Glomerular visceral epithelial cell (primary cell): ENCODE measurements at regions not wholly inside any gene's neighbourhood (a gene's known extent, or its start where the extent isn't known, plus 50 kb on each side); places are given as distances from the start of the nearest gene placed in this dataset.
"Not testable (repeated sequence)": the region's sequence is repeated elsewhere in the genome, so short reads cannot be mapped to it uniquely, and the experiment has no call there.

Experiments used
- DNase-seq: peaks from one replicate; pipeline ENCODE4 v3.0.0-alpha.2; 2016; ENCODE audit errors: extremely low spot score

- no peak for DNase-seq
Observed at GRCh38 chr6:4503700-4504099, 272.5 kb upstream of the CDYL start.

DNA sequence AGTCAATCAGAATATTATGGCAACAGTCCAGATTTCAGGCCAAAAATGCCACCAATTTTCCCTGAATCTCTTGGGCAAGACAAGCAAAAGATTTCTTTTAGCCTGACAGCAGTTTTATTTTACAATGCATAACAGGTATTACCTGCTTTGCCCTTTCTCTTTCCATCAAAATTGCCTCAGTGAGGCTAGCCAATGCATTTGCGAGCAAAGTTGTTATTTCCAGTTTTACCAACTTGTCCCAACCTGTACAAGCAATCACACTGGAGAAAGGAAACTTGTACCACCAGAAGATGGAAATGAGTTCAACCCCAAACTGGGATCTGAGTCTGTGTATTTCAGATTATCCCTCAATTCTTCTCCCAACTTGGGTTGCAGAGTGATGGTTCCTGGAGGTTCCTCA lies 279.9 kb upstream of the CDYL start:
- no peak for DNase-seq

DNA sequence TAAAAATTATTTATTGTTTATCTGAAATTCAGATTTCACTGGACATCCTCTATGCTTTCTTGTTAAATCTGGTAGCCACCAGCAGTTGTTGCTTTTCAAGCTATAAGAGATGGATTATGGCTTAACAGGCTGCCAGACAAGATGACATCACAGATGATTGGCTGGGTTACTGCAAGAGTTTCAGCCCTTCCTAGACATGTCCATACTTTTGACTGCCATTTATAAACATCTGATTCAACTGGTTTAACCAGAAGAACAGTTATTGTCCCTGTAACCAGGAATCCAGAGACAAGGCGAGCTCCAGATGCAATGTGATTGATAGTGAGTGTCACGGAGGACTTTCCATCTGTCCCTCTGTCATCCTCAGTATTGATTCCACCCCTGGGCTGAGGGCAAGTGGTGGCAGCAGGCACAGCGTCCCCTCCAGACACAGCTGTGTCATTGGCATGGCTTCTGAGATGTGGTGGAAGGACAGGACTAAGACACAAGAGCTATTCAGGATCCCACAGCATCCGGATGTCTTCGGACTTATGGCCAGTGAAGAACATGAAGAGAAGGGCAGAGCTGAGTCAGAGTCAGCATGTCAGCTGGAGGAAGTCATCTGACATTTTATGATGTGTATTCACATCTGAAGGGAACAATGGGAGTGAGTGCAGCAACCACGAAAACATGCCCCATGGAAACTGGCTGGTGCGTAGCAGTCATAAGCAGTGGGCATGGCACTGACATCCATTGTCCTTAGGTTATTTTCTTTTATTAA lies 284.5 kb upstream of the CDYL start:
- no peak for DNase-seq

DNA sequence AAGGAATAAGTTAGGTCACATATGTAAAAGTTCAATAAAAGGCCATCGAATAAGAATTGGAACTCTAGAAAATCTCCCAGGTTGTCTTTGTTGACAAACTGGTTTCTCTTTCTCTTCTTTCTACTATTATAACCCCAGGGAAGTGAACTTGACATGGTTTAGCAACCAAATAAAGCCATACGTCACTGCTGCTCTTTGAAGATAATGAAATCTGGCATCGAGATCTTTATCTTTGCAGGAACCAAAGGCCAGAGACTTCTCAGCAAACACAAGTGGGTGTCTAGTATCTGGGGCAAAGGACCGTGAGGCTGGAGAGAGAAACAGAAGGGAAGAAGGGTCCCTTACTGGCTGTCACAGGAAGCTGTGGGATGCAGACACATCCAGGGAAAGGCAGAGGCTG lies 286.7 kb upstream of the CDYL start:
- no peak for DNase-seq

- DNase-seq = no peak
Observed at GRCh38 chr6:4488389-4488788, 287.8 kb upstream of the CDYL start.

DNA sequence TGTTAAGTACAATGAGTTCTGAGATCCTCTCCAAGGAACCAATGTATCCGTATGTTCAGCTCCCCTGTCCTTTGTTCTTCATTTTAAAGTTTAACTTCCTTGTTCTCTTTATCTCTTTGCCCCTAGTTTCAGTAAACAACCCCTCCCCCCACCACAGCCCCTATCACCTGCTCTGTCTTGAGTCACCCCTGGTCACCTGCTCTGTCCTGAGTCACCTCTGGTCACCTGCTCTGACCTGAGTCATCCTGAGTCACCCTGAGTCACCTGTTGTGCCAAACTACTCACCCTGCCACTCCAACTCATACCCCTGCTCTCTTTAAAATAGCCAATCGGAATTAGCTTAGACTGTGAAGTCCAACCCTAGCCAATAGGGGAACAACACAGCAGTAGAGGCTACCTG lies 288.7 kb upstream of the CDYL start:
- no peak for DNase-seq

- no peak for DNase-seq
Observed at GRCh38 chr6:4486568-4487315, 289.5 kb upstream of the CDYL start.

DNA sequence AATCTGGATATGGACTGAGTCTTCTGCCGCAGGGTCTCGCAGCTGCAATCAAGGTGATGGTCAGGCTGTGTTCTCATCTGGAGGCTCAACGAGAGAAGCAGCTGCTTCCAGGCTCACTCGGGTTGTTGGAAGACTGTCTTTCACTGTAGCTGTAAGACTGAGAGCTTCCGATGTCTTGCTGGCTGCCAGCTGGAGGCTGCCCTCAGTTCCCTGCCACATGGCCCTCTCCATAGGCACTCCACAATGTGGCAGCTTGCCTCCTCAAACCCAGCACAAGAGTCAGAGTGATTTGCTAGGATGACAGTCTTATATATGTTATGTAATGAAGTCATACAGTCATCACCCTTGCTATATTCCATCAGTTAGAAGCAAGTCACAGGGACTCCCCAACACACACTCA lies 290.5 kb upstream of the CDYL start:
- no peak for DNase-seq

DNA sequence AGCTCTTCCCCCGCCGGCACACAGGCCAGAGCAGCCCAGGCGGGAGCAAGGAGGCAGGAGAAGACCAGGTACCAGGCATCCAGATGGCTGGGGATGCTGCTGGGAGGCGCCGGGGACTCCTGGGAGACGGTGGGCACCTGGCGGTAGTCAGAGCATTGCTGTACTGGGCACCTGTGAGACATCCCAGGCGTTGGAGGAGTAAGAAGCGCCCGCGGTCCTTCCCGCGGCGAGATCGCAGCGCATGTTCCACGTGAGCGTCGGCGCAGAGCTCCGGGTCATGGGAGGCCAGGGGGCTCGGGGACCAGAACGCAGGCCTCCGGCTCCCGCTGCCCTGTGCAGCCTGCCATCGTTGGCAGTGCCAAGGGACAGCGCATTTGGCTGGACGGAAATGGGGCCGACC lies 293.7 kb upstream of the CDYL start:
- DNase-seq = no peak

DNA sequence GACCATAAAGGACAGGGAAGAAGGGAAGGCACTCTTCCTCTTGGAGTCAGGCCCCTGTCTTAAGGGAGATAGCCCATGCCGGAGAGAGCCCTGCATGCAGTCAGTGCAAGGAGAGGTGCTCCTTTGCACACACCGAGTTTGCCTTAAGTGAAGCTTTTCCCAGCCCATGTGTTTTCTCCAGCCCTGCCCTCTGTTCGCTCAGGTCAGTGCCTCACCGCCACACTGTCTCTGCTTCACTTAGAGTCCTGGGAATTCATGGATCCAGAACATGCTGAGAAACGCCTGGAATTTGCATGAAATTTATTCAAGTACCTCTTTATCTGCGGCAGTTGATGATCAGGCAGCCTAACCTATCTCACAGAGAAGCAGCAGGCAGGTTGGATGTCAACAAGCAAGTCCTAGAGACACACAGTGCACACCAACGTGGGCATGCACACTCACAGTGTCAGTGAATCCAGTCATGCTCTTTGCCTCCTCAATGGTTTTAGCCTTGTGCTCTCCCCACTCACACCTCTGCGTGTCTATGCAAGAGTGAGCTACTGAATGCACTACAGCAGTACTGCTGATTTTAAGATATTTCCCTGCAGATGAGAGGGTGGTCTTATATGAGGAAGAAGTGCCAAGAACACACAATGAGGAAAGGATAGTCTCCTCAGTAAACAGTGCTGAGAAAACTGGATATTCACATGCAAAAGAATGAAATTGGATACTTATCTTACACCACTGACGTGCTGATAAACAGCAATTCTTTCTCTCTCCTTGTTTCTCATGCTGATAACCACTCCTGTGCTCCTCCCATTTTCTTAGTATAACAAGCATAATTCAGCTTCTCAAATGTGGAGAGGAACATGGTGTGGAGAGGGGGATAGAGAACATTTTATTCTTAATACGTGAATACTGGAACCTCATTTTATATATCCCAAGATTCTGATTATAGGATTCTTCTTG lies 295.1 kb upstream of the CDYL start:
- no peak for DNase-seq

GRCh38 chr6:4478098-4478497 lies 298.1 kb upstream of the CDYL start:
- no peak for DNase-seq

- no peak for DNase-seq
Observed at GRCh38 chr6:4474810-4475209, 301.4 kb upstream of the CDYL start.

DNA sequence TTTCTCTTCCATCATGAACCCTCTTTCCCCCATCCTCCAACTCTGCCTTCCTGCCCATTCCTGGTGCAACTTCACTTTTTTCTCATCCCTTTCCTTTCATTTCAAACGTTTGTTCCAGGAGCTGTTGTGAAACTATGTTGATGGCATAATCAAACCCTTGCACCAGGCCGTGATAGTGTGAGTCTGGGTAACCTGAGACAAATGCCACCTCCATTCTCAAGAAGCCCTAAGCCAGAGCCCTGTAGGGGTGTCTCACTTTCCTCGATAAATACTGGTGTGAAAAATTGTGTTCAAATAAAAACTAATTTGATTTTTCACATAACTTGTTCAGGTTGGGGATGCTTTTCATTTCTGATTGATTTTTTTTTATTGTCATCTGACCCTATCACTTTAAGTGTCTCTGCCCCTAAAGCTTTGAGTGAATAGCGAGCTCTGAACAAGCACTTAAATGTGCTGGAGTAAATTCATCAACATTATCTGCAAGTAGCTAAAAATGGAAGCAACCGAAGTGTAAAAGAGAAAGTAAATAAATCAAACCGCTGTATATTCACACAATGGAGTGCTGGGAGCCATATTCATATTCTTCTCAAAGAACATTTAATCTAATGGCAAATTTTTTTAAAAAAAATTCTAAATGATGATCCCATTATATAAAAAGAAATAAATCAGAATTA lies 303.1 kb upstream of the CDYL start:
- no peak for DNase-seq

DNA sequence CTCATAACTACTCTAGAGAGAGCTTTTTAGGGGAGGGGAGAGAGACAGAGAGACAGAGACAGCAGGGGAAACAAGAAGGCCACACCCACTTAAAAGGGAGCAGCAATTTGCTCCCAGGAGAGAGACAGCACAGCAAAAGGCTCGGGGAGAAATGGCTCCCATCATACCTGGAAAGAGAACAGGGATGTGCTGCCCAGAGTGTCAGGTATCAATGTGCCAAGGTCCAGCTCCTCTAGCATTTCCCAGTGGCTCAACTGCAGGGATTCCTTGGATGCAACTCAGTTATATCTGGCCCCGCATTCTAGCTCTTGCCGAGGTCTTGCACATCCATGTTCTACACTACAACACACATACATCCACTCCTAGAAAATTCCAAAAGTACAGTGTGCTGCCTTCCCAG lies 304.0 kb upstream of the CDYL start:
- DNase-seq = no peak

GRCh38 chr6:4471515-4471914 lies 304.7 kb upstream of the CDYL start:
- not testable (repeated sequence) for DNase-seq

DNA sequence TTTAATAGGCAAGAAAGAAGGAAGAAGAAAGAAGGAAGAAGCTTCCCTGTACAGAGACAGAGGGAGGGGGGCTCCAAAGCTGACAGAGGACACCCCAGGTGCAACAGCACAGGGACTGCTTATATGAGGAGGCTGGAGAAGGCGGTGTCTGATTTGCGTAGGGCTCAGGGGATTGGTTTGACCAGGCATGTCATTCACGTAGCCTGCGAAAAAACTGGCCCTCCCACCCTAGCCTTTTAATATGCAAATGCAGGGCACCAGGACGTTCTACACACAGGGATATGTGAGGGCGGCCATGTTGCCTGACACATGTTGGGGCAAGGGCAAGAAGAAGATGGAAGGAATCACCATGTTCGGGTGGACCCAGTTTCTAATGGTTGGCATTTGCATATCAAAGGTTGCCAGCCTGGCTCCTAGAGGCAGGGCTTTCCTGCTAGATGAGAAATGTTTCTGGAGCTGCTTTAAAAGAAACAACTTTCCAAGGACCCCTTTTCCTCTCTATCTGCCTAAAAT lies 305.4 kb upstream of the CDYL start:
- DNase-seq = no peak

DNA sequence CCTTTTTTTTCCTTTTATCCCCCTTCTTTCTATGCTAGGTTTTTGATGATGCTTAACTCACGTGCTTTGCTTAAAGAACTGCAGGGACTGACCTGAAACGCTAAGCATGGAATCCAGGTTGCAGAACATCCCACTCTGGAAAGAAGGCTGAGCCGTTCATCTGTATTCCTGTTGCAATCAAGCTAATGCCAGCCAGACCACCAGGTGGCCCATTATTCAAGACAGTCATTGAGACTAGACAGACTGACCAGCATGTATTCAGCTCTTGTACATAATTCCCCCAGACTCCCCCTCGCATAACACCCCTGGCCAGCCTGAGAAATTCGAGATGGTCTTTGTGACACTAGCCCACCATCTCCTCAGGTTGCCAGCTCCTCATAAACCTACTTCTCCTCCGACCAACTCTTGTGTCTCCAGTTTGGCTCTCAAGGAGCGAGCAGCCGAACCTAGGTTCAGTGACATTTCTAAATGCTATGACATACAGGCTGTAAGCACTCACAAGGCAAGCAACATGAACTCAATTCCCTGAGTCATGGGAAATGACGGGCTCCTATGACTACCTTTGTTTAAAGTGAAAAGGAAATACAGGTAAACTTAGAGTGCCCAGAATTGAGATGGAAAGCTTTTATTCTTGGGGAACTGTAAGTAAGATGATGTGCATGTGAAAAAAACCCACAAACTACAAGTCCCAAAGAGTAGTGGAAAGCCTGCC lies 309.3 kb upstream of the CDYL start:
- DNase-seq = no peak

- no peak for DNase-seq
Observed at GRCh38 chr6:4466261-4466660, 309.9 kb upstream of the CDYL start.

DNA sequence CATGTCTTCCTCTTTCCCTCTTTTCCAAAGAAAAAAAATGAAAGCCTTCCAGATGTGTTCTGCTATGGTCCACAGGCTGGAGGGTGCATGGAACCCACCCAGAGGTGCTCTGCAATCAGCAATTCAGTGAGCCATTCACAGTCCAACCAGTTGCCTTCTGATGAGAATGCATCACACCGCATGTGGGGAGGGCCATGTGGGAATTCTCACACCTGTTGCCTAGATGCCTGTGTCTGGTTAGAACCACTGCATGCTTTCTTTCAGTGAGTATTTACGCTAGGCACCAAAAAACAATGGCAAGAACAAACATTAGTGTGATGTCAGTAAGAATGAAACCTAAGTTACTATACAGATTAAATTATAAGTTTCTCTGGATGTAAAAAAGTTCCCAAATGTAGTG lies 311.6 kb upstream of the CDYL start:
- no peak for DNase-seq

- no peak for DNase-seq
Observed at GRCh38 chr6:4463236-4463635, 313.0 kb upstream of the CDYL start.
